Stomach (tissue), 8 donors: ENCODE measurements at regions not wholly inside any gene's neighbourhood (a gene's known extent, or its start where the extent isn't known, plus 50 kb on each side); places are given as distances from the start of the nearest gene placed in this dataset.

Experiments used
- DNase-seq, 2 donors: peaks; one replicate each; pipeline versions ENCODE4 v3.0.0 to v3.0.0-alpha.2; 2013 to 2019
- H3K27ac ChIP-seq, 5 donors: fragments of 200-600 bp in 4 of 5; sonication (generic) in 4 of 5; one replicate each; pipeline ENCODE4 v1.5.1; 2013 to 2019; ENCODE audit warnings: mild to moderate bottlenecking in 1 of 5, moderate library complexity in 1 of 5
- H3K27me3 ChIP-seq, 3 donors: fragments of 200-600 bp; sonication (generic); one replicate each; pipeline ENCODE4 v1.5.1; 2017 to 2019; ENCODE audit warnings: mixed run types in 1 of 3
- H3K36me3 ChIP-seq, 4 donors: fragments of 200-600 bp; sonication (generic); 1 replicate in 3 of 4; 2 replicates in 1 of 4; pipeline ENCODE4 v1.5.1; 2016 to 2019
- H3K4me1 ChIP-seq, 4 donors: fragments of 200-600 bp; sonication (generic); one replicate each; pipeline ENCODE4 v1.5.1; 2016 to 2019
- H3K4me3 ChIP-seq, 4 donors: fragments of 200-600 bp; sonication (generic) in 3 of 4; one replicate each; pipeline ENCODE4 v1.5.1; 2016 to 2019; ENCODE audit warnings: mild to moderate bottlenecking in 1 of 4
- H3K9me3 ChIP-seq, 4 donors: fragments of 200-600 bp; sonication (generic); one replicate each; pipeline ENCODE4 v1.5.1; 2016 to 2019
- CTCF ChIP-seq, 7 experiments: fragments of 450-650 bp in 4 of 7; fragments of 200-600 bp in 3 of 7; sonication (generic) in 3 of 7; IDR thresholded peaks; one replicate each; pipeline ENCODE4 v1.5.1; 2016 to 2019; ENCODE audit warnings: antibody characterized with exemption in 7 of 7, control low read depth in 2 of 7, mild to moderate bottlenecking in 1 of 7
- EP300 ChIP-seq: sonication (generic); formaldehyde crosslinking; IDR thresholded peaks from one replicate; pipeline ENCODE4 v1.6.1; 2017; ENCODE audit warnings: antibody characterized with exemption
- POLR2A ChIP-seq, 4 donors: fragments of 450-650 bp; IDR thresholded peaks; one replicate each; pipeline ENCODE4 v1.6.1; 2016; ENCODE audit warnings: antibody characterized with exemption in 4 of 4, control low read depth in 2 of 4, mild to moderate bottlenecking in 1 of 4, moderate library complexity in 1 of 4
- POLR2AphosphoS5 ChIP-seq, 3 donors: sonication (generic); formaldehyde crosslinking; IDR thresholded peaks; one replicate each; pipeline ENCODE4 v1.6.1; 2016; ENCODE audit warnings: antibody characterized with exemption in 3 of 3
- WGBS, 5 donors: extraction: QIAGEN DNeasy Blood & Tissue Kit in 3 of 5; methylation state at CpG; one replicate each; pipeline versions ENCODE4 v1.1.5 to v1.1.7; 2013 to 2018; 5-methylcytosine and 5-hydroxymethylcytosine counted together
- intact Hi-C: fragments of 100-400 bp; cut with DNase I; formaldehyde crosslinking; loops from one replicate; pipeline ENCODE4 v1.15.1; 2023; ENCODE audit warnings: low total_unique reads
- donor health status: healthy with polysubstance abuse.
- donor health status: Bipolar disorder and iron deficiency.
- donor health status: healthy.

DNA sequence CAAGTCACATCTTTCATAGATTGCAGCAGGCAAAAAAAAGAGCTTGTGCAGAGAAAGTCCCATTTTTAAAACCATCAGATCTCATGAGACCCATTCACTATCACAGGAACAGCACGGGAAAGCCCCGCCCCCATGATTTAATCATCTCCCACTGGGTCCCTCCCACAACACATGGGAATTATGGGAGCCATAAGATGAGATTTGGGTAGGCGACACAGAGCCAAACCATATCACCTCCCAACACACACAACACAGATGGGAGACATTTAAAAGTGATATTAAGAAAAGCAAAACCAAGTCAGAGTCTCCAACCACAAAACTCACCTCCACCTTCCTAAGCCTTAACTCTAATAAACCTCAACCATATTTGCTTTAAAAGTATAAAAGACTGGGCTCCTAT lies 61.5 kb upstream of the TIAM1 start:
- H3K4me1 ChIP-seq, result no peaks in the 10 kb centered on the region
- TF ChIP-seq EP300 (no peak), CTCF (IDR thresholded peaks at IDR 0.05) (no peak), POLR2AphosphoS5 (IDR thresholded peaks at IDR 0.05) (no peak)

DNA sequence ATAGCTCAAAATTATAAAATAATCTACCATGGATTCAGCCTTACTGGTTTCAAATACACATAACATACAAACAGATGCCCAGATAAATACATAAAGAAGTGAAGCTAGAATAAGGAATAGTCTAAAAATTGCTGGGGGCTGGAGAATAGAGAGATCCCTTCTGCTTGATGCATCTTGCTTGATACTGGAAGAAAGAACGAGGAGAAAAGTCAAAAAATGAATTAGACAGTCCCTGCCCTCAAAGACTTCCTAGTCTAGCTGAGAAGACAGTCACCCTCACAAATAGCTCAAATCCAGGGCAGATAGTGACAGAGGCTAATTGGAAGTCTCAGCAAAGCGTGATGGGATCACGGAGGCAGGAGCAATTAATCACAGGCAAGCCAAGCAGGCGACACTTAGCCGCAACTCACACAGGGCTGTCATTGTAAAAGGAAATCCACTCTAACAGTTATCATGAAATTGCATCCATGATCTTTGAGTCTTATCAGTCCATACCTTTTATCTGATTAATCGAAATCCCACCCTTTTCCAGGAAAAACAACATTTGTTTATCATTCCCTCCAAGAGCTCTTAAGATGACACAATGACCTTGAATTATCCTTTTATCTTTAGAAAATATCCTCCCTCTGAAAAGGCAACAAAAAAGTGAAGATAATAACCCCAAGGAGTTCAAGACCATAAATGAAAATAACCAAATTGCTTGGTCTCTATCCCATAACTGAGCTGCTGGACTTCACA lies 59.7 kb upstream of the TIAM1 start:
- TF ChIP-seq POLR2A (IDR thresholded peaks at IDR 0.05) (no peak), POLR2AphosphoS5 (IDR thresholded peaks at IDR 0.05) (no peak), CTCF (IDR thresholded peaks at IDR 0.05) (no peak), EP300 (no peak)
- H3K36me3 ChIP-seq, result no peaks in the 10 kb centered on the region
- no peak overlapping the region for H3K4me3 ChIP-seq
- no peaks in the 10 kb centered on the region for H3K27me3 ChIP-seq
- intact Hi-C loops, result no loop called here
- DNase-seq, result no peak
- H3K4me1 ChIP-seq, result no peaks in the 10 kb centered on the region
- WGBS, 5 donors, result 57 to 84% (median 63%) methylated on average over 6 of the region's 6 CpGs
- no peak overlapping the region for H3K27ac ChIP-seq
- H3K9me3 ChIP-seq, result no peaks in the 10 kb centered on the region

More for the DNA sequence above, 61.5 kb upstream of the TIAM1 start:
- Histone ChIP-seq H3K9me3 (no peaks in the 10 kb centered on the region), H3K4me3 (no peak overlapping the region), H3K27me3 (no peaks in the 10 kb centered on the region), H3K27ac (no peak overlapping the region), H3K36me3 (no peaks in the 10 kb centered on the region)
- DNase-seq, result no peak
- intact Hi-C loops, result no loop called here
- WGBS, 5 donors, result 71 to 87% (median 77%) methylated on average over 3 of the region's 3 CpGs

DNA sequence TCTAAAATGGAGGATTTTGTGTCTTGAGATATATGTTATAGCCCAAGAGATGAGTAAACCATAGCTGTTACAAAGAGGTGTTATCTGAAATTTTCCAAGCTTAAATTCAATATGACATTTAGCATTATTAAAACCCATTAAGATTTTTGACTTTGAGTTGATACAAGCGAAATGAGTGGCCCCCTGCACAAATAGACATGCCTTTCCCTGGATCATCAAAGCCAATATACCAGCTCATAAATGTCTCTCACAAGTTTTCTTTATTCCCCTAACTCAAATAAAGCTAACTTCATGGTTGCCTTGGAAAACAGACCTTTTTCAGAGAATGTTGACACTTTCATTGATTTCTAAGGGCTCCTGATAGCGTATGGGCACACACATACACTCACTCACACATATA lies 55.5 kb upstream of the TIAM1 start:
- Histone ChIP-seq H3K27ac (no peak overlapping the region), H3K27me3 (no peaks in the 10 kb centered on the region), H3K36me3 (no peaks in the 10 kb centered on the region), H3K9me3 (no peaks in the 10 kb centered on the region), H3K4me1 (no peaks in the 10 kb centered on the region), H3K4me3 (no peak overlapping the region)
- TF ChIP-seq POLR2AphosphoS5 (IDR thresholded peaks at IDR 0.05) (no peak), CTCF (IDR thresholded peaks at IDR 0.05) (no peak), EP300 (no peak), POLR2A (IDR thresholded peaks at IDR 0.05) (no peak)
- intact Hi-C loops, result no loop called here
- WGBS, 5 donors, result 77 to 92% (median 82%) methylated on average over 2 of the region's 2 CpGs
- DNase-seq, result no peak

DNA sequence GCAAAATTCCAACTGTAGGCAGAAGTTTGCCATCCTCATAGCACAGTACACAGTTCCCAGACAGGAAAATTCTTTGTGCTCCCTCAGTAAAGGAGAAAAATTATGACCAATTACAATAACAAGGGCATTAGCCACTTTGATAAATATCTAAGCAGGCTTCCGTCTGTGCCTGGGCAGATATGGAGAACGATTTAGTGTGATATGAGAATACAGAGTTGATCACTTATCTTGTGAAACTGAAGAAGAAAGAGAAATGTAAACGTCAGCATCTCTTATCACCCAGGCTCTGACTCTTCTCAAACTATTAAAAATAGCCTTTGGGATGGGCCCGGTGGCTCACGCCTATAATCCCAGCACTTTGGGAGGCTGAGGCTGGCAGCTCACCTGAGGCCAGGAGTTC lies 54.5 kb upstream of the TIAM1 start:
- H3K4me3 ChIP-seq, result no peak overlapping the region
- TF ChIP-seq CTCF (IDR thresholded peaks at IDR 0.05) (no peak), POLR2A (IDR thresholded peaks at IDR 0.05) (no peak), EP300 (no peak), POLR2AphosphoS5 (IDR thresholded peaks at IDR 0.05) (no peak)
- no peak overlapping the region for H3K27ac ChIP-seq
- no peaks in the 10 kb centered on the region for H3K36me3 ChIP-seq
- 56 to 70% (median 62%) methylated on average over 5 of the region's 5 CpGs for WGBS, 5 donors
- H3K27me3 ChIP-seq, result no peaks in the 10 kb centered on the region
- H3K4me1 ChIP-seq, result no peaks in the 10 kb centered on the region
- no peak for DNase-seq
- no peaks in the 10 kb centered on the region for H3K9me3 ChIP-seq
- intact Hi-C loops, result no loop called here
